HG02571 (cell line): ENCODE measurements at regions not wholly inside any gene's neighbourhood (a gene's known extent, or its start where the extent isn't known, plus 50 kb on each side); places are given as distances from the start of the nearest gene placed in this dataset.

Experiments used
- ATAC-seq: cut with Tn5 transposase; IDR thresholded peaks from one replicate; pipeline ENCODE4 v1.9.1; 2021; ENCODE audit warnings: mild to moderate bottlenecking, moderate library complexity; ENCODE audit not compliant: unreplicated experiment

DNA sequence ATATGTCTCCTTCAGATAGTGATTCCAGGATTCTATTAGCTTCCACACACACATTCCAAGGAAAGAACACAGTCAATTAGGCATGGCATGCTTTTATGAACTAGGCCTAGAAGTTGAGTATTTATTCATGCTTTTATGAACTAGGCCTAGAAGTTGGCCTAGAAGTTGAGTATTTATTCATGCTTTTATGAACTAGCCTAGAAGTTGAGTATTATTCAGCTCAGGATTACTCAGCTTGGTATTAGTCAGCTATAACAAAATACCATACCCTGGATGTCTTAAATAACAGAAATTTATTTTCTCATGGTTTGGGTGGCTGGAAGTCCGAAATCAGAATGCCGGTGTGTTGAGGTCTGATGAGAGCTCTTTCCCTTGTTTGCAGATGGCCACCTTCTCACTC is 442.7 kb upstream of the FLRT2 start:
- ATAC-seq = no peak

DNA sequence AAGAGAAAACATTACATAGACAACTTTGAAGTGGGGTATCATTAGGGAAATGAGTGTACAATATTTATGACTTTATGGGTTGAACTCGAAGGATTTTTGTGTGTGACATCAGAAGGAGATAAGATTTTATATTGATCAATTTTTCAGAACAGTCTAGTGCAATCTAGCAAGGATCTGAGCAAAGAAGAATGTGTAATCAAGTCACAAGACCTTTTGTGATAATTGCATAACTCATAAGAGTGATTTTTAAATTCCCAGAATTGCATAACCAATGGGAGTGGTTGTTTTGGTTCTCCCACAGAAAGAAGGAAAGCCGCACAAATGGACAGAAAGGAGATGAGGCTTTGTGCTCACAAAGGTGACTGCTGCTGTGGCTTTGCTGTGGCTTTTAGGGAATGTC is 441.8 kb upstream of the FLRT2 start:
- no peak for ATAC-seq

DNA sequence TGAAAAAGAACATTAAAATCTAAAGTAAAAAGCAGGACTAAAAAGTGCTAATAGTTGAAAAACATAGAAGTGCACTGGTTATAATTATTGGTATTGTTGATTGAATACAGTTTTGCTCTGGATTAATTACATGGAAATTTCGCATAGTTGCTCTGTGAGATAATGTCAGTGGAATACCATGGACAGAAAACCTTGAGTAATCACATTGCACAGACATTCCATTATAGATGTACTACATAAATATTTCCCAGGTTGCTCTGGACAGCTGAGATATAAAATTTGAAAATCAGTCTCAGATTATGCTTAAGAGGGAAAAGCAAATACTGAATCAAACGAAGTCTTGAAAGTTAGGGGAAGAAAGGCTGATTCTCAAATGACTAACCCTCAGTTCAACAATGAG is 439.3 kb upstream of the FLRT2 start:
- no peak for ATAC-seq

DNA sequence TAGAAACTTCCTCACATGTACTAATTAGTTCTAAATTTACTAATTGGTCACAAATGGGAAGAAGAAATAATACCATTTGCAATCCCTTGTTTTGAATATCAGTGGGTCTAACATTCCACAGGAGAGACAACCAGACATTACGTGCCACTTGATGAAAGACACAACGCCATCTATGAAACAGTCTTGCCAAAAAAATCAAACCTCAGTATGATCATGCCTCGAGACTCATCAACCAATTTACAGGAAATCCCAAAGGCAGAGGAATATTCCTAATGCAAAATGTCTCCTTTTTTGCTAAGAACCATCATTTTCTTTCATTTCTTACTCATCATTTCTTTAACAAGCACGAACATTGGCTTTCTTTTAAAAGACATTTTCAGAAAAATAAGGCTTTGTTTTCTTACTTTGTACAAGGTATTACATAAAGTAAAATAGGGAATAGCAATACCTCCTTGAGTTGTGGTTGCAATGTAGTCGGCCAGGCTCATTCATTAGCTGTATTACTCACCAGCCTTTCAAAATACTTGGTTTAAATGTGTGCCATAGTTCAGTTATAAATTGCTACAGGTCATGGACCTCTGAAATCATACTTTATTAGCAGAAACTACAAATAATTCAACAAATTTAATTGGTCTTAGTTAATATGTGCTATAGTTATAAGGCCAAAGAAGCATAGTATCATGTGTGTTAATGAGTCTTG is 436.2 kb upstream of the FLRT2 start:
- no peak for ATAC-seq

DNA sequence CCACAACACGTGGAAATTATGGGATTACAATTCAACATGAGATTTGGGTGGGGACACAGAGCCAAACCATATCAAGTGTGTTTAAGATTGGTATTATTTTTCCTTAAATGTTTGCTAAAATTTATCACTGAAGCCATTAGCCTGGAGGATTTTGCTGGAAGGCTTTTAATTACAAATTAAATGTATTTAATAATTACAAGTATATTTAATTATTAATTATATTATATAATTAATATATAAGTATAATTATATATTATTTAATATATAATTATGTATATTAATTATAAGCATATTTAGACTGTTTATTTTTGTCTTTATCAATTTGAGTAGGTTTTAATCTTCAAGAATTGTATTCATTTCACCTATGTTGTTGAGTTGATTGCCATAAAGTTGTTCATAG is 427.4 kb upstream of the FLRT2 start:
- ATAC-seq = no peak

DNA sequence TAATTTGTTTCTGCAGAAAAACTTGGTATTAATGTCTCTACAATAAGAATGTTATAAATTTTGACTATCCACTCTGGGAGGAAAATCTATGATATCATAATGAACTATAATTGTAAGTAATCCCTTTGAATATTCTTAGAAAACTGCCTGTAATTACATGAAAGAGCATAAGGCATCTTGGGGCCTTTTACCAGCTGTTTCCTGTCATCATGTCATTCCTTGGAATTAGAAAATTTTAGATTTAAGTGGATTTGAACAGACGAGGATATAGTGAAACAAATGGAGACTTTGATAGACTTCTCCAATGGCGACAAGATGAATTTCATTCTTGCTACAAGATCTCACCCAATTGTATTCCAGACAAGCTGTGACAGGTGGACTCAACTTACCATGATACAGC is 423.4 kb upstream of the FLRT2 start:
- ATAC-seq = no peak

DNA sequence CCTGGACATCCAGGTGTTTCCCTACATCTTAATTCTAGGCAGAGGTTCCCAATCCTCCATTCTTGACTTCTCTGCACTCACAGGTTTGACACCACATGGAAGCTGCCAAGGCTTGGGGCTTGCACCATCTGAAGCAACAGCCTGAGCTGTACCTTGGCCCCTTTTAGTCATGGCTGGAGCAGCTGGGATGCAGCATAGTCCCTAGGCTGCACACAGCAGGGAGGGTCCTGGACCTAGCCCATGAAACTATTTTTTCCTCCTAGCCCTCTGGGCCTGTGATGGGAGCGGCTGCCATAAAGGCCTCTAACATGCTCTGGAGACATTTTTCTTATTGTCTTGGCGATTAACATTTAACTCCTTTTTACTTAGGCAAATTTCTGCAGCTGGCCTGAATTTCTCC is 417.2 kb upstream of the FLRT2 start:
- ATAC-seq = no peak

DNA sequence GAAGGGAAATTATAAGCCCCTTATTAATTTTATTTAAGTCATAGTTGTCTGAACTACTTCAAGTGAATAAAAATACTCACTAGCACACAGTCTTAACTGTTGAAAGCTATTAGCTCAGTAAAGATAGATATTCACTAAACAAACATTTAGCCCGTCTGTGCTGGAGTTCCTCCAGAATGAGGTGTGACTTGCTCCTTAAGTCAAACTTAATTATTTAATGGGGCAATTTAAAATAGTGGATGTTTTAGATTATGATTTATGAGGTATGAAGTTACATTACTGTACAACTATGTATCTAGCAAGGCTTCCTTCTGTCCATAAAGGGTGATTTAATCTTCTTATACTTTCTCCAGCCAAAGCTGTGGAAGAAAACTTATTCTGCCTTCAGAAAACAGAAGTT is 414.0 kb upstream of the FLRT2 start:
- no peak for ATAC-seq

DNA sequence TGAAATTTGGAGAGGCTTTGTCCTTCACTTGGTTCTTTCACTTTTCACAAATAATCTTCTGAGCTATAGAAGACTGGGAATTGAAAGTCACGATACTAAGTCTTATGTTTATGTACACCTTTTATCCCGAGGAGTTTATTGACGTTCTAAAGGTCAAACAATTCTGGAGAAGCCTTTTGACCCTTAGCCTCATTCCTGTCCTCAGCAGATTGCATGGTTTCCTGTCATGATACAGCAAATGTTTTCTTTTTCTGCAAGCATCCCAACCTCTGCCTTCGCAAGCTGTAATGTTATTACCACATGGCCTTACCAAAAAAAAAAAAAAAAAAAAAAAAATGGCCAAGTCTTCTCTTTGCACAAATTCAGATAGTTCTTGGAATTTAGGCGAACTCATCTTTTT is 411.7 kb upstream of the FLRT2 start:
- no peak for ATAC-seq

DNA sequence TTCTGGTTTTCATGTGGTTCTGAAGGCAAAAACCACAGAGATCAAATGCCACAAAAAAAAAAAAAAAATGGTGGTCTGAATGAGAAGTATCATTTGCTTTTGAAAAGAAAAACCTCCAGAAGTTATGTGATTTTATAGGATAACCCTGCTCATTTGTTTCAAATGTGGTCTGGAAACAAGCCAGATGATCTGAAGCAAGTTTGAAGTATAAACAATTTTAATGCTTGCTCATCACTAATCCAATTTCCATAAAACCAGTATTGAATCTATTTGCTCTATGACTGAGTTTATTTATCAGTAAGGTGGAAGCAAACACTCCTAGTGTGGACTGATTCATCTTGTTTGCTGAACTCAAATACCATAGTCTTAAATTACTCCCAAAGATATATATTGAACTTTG is 407.3 kb upstream of the FLRT2 start:
- no peak for ATAC-seq

DNA sequence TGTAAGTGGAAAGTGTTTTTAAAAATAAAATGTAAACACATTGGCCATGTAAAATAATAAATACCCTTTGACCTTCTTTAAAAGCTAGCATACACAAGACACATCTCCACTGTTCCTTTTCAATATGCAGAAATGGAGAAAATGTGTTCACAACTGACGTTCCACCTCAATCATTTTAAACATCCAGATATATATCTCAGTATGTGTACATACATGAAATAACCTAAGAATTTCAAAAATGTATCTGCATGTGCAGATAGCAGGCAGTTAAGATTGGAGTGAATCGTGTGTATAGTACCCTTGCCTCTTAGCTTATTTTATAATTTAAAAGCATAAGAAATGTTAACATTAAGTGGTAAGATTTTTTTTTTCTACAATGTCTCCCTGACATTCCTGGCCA is 406.2 kb upstream of the FLRT2 start:
- ATAC-seq = no peak

DNA sequence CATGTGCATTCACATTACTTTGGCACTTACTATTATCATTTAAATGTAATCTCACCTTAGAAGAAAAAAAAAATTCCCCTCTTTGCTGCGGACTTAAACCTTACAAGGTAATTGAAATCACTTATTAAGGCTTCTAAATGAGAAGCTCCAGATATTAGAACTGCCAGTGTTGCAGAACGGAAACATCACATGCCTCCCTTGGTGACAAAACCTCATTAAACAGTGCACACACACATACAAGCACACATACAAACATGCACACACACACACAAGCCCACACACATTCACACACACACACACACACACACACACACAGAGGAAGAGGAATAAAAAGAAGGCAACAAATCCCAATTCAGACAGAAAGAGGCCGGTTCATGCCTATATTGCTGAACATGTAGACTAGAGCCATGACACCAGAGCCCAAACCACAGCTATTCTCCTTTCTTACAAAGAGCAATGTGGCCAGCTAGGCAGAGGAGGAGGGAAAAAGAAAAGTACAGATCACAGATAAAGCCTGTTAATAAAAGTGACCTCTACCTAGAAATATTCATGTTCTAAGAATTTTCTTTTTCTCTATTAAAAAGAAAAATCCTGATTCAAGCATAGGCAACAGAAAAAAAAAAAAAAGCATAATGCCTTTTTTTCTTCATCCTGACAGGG is 405.2 kb upstream of the FLRT2 start:
- no peak for ATAC-seq

DNA sequence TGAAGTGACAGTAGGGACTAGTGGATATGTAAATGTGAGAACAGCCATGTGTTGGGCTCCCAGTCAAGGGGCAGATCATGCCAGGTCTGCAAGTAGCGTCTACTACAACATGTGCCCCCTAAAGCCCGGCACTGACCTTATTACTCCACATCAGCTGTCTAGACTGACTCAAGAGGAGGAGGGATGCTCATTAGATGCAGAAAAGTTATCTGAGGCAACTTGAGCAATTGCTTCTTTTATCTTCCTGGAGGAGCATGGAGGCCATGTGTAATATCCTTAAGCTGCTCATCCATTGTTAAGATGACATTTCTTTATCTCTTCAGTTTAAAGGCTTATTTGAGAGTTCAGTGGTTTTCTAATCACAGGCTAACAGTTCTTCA is 404.7 kb upstream of the FLRT2 start:
- ATAC-seq = no peak

DNA sequence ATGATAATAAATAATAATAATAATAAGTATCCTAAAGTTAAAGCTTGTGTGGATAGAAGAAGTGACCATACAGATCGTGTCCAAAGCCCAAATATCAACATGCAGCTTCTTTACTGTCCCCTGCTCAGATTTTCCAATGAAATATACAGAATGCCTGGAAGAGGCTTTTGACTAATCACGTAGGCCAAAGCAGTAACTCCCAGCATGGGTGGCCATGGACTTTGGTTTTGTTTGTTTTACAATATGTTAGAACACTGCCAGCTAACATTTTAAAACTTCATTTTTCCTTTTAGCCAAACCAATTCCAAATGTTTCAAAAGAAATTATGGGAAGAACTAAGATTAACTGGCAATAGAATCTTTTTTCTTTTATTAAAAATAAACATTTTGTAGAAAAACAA is 400.0 kb upstream of the FLRT2 start:
- no peak for ATAC-seq

DNA sequence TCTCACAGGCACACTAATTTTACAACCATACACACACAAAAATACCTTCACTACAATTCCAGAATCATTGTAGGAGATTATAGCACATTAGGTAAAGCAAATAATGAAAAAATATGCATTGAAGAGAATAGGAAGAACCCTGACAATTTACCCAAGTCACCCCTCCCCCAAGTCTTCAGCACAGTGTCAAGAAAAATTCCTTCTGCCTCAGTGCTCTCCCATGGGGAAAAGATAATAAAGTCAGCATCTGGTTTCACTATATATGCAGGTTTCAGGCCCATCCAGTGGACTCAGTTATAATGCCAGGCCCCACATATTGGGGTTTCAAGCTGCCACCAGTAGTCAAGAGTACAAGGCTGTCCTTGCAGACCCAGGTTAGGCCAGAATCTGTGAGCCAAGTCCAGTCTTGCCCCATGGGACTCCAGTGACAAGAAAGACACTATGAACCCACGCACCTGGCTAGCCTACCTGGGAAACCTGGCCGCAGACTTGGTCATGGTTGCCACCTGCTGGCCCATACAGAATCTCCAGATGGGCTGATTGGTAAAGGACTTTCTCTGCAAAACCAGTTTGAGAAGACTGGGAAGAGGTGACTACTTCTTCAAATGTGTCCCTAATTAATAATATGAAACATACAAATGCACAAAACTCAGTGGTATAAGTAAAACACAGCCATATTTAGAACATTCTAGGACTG is 398.6 kb upstream of the FLRT2 start:
- no peak for ATAC-seq

DNA sequence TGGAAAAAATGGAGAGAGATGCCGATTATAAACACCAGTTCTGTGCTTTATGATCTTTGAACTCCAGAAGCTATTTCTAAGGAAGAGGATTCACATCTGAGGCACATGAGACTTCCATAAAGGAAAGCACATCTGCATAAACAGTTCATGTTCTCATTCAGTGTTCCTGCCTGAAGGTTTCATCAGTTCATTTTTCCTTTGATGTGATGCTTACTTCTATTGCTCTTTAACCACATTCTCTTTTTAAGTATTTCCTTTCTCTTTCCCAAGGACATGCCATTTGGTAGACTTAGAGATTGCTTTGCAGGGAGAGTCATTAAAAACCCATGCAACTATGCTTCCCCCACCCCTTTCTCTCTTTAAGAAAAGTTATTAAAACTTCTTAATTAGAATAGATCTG is 387.0 kb upstream of the FLRT2 start:
- ATAC-seq = no peak

DNA sequence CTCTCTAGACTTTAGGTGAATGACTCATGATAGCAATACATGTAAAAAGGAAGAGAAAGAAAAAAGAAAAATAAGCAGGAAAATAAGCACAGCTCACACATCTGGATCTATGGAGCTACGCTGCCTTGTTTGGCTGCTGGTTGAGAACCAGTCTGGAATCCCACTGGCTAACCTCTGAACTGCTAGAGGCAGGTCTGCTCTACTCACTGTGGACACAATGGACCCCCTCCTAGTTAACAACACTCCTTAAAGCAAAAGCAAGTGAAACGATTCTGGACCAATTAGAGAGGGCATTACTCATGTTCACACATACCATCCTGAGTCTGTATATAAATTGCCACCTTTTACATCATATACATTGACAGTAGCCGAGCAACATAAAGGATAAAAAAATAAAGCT is 383.2 kb upstream of the FLRT2 start:
- ATAC-seq = no peak

DNA sequence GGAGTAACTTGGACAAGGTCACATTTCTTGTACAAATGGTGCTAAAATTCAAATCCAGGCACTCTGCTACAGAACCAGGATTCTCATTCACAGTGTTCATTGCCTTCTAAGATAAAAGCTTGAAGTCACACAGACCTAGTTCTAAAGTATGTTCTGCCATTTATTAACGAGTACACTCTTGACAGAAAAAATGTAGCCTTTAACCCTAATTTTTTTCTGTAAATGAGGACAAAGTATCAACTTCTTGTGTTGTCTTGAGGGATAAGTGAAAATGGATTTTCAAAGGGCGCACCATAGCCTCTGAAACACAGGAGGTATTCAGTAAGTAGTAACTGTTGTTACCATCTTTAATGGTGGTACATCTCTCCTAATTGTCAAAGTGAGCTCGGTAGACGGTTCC is 379.8 kb upstream of the FLRT2 start:
- no peak for ATAC-seq

DNA sequence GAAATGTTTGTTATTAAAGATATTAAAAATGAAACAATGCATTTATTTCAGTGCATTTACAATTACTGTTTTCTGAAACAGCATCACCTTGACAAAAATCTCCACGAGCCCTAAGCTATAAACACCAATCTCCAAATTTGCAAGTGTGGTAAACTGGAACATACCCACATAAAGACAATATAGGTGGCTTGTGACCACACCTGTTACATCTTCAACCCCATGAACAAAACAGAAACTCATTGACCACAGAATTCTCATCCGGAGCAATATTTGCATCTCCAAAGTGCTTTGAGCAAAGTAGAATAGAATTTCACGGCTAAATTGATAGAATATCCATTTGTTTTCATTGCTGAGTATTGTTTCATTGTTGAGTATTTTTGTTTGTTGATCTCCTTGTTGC is 375.2 kb upstream of the FLRT2 start:
- no peak for ATAC-seq

DNA sequence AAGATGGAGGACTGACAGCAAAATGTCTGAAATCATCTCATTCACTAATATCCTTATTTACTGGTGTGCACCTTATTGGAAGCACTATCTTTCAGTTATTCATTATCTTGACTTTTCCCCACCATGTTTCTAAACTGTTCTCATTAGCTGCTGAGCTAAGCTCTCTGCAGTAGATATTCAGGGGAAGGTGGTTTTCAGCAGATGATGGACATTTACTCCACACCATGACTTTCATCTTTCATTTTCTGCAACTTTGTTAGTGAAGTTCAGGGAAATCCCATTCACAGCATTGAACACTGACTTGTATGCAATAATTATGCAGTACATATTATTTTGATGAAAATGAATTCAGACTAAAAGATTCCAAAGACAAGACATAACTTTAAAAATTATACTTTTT is 373.6 kb upstream of the FLRT2 start:
- ATAC-seq = no peak

DNA sequence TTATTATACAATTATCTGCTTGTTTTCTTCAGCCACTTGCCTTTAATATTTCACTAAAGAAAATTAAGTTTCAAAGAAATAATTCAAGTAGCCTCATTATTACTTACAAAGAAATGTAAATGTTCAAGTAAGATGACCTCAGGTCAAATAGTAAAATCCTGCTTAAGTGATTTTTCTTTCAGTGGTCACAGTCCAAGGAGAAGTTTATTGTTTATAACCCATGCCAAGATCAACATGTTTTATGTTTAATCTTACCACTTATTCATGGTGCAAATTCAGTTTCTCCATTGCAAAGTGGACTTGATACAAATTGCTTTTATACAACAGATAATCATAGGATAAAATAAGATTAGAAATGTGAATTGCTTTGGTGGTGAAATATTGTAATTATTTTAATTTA is 370.2 kb upstream of the FLRT2 start:
- ATAC-seq = no peak

DNA sequence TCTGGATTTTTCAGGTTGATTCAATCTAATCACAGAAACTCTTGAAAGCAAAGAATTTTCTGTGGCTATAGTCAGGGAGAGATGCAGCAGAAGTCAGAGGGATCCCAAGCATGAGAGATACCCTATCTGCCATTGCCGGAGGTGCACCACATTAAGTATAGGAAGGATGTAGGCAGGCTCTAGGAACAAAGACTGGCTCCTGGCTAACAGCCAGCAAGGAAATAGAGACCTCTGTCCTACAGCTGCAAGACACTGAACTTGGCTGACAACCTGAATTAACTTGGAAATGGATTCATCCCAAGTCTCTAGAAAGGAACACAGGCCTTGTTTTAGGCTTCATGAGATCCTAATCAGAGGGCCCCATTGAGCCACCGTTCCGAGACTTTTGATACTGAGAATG is 364.9 kb upstream of the FLRT2 start:
- ATAC-seq = no peak

DNA sequence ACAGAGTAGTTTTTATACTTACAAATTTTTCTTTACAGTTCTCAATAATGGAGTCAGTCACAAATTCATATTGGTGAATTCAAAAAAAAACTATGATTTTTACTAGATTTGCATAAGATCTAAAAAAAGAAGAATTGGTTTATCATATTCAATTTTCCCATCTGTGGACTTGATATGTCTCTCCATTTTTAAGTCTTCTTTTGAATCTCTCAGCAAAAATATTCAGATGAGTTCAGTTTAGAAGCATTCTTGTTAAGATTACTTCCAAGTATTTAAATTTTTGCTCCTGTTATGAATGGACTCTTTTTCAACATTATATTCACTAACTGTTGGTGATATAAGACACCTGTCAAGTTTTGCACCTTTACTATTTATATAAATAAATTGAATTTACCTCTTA is 360.6 kb upstream of the FLRT2 start:
- no peak for ATAC-seq
